KMS-11 (cell line): ENCODE measurements at regions not wholly inside any gene's neighbourhood (a gene's known extent, or its start where the extent isn't known, plus 50 kb on each side); places are given as distances from the start of the nearest gene placed in this dataset.
"Not testable (repeated sequence)": the region's sequence is repeated elsewhere in the genome, so short reads cannot be mapped to it uniquely, and the experiment has no call there.

Experiments
- H2AFZ ChIP-seq: fragments of 200-600 bp; sonication (generic); 2 replicates; pipeline ENCODE4 v1.6.1; 2016; ENCODE audit warnings: antibody characterized with exemption, mixed run types, low read depth
- H3K27ac ChIP-seq: fragments of 200-600 bp; sonication (generic); 2 replicates; pipeline ENCODE4 v1.6.1; 2016; ENCODE audit warnings: mild to moderate bottlenecking, mixed run types
- H3K27me3 ChIP-seq: fragments of 200-600 bp; sonication (generic); 2 replicates; pipeline ENCODE4 v1.6.1; 2017; ENCODE audit warnings: mild to moderate bottlenecking, low read depth, mixed run types, moderate library complexity; ENCODE audit not compliant: insufficient read depth
- H3K36me3 ChIP-seq: fragments of 200-600 bp; sonication (generic); 2 replicates; pipeline ENCODE4 v1.6.1; 2017; ENCODE audit warnings: mild to moderate bottlenecking, mixed run types; ENCODE audit not compliant: insufficient read depth
- H3K4me1 ChIP-seq: fragments of 200-600 bp; sonication (generic); 2 replicates; pipeline ENCODE4 v1.6.1; 2016; ENCODE audit warnings: mild to moderate bottlenecking, low read depth, mixed run types; ENCODE audit not compliant: poor library complexity, severe bottlenecking
- H3K4me2 ChIP-seq: fragments of 200-600 bp; sonication (generic); 2 replicates; pipeline ENCODE4 v1.7.0; 2016; ENCODE audit warnings: mild to moderate bottlenecking, mixed run types
- H3K4me3 ChIP-seq: fragments of 200-600 bp; sonication (generic); IDR thresholded peaks from 2 replicates; pipeline ENCODE4 v1.6.1; 2017; ENCODE audit warnings: low read depth, low read length, mixed read lengths; ENCODE audit not compliant: insufficient read depth
- H3K79me2 ChIP-seq: fragments of 200-600 bp; sonication (generic); 2 replicates; pipeline ENCODE4 v1.6.1; 2016; ENCODE audit warnings: low read depth, mixed run types; ENCODE audit not compliant: insufficient read depth
- H3K9ac ChIP-seq: fragments of 200-600 bp; sonication (generic); 2 replicates; pipeline ENCODE4 v1.6.1; 2016; ENCODE audit warnings: mild to moderate bottlenecking, mixed run types
- H4K20me1 ChIP-seq: fragments of 200-600 bp; sonication (generic); 2 replicates; pipeline ENCODE4 v1.6.1; 2016; ENCODE audit warnings: mild to moderate bottlenecking, mixed run types; ENCODE audit not compliant: insufficient read depth
- CTCF ChIP-seq: fragments of 200-600 bp; sonication (generic); conservative IDR thresholded peaks from 2 replicates; pipeline ENCODE4 v1.6.1; 2017; ENCODE audit warnings: low read depth, mild to moderate bottlenecking, antibody characterized with exemption, low read length, moderate library complexity, mixed read lengths

GRCh38 chrX:139170526-139171173 lies 359.9 kb upstream of the F9 start:
- no peaks in the 10 kb centered on the region for H3K36me3 ChIP-seq
- H3K4me3 ChIP-seq, result no peak overlapping the region
- H3K27me3 ChIP-seq, result no peaks in the 10 kb centered on the region
- H4K20me1 ChIP-seq, result no peaks in the 10 kb centered on the region
- H3K4me2 ChIP-seq, result no peak overlapping the region
- no peak overlapping the region for H3K9ac ChIP-seq
- H2AFZ ChIP-seq, result no peak overlapping the region
- H3K79me2 ChIP-seq, result no peaks in the 10 kb centered on the region
- H3K27ac ChIP-seq, result no peak overlapping the region
- no peaks in the 10 kb centered on the region for H3K4me1 ChIP-seq
- TF ChIP-seq CTCF, result no peak

GRCh38 chrX:139167282-139167681 lies 363.3 kb upstream of the F9 start:
- H3K27ac ChIP-seq, result no peak overlapping the region
- no peak overlapping the region for H2AFZ ChIP-seq
- H3K36me3 ChIP-seq, result no peaks in the 10 kb centered on the region
- no peaks in the 10 kb centered on the region for H3K27me3 ChIP-seq
- no peak overlapping the region for H3K4me3 ChIP-seq
- no peaks in the 10 kb centered on the region for H4K20me1 ChIP-seq
- H3K9ac ChIP-seq, result no peak overlapping the region
- H3K4me2 ChIP-seq, result no peak overlapping the region
- no peaks in the 10 kb centered on the region for H3K4me1 ChIP-seq
- TF ChIP-seq CTCF, result no peak
- no peaks in the 10 kb centered on the region for H3K79me2 ChIP-seq

- H4K20me1 ChIP-seq, result no peaks in the 10 kb centered on the region
- H3K4me1 ChIP-seq, result no peaks in the 10 kb centered on the region
- H2AFZ ChIP-seq, result no peak overlapping the region
- H3K79me2 ChIP-seq, result no peaks in the 10 kb centered on the region
- no peak overlapping the region for H3K4me3 ChIP-seq
- H3K4me2 ChIP-seq, result no peak overlapping the region
- H3K27me3 ChIP-seq, result no peaks in the 10 kb centered on the region
- no peak overlapping the region for H3K9ac ChIP-seq
- H3K27ac ChIP-seq, result no peak overlapping the region
- H3K36me3 ChIP-seq, result no peaks in the 10 kb centered on the region
- TF ChIP-seq CTCF, result no peak
Measured at GRCh38 chrX:139158256-139158655, 372.3 kb upstream of the F9 start.

GRCh38 chrX:139156356-139156755 lies 374.2 kb upstream of the F9 start:
- no peak for TF ChIP-seq CTCF
- Histone ChIP-seq H3K4me1 (no peaks in the 10 kb centered on the region), H2AFZ (no peak overlapping the region), H3K4me2 (no peak overlapping the region), H3K4me3 (no peak overlapping the region), H4K20me1 (no peaks in the 10 kb centered on the region), H3K36me3 (no peaks in the 10 kb centered on the region), H3K9ac (no peak overlapping the region), H3K27me3 (no peaks in the 10 kb centered on the region), H3K27ac (no peak overlapping the region), H3K79me2 (no peaks in the 10 kb centered on the region)

- not testable (repeated sequence) for H3K36me3 ChIP-seq, H3K79me2 ChIP-seq, H3K9ac ChIP-seq, H3K4me2 ChIP-seq, H3K27ac ChIP-seq, H2AFZ ChIP-seq, H3K4me1 ChIP-seq, H4K20me1 ChIP-seq, H3K4me3 ChIP-seq, H3K27me3 ChIP-seq
Measured at GRCh38 chrX:139146625-139147024, 383.9 kb upstream of the F9 start.
